ENCODE measurements at regions not wholly inside any gene's neighbourhood (a gene's known extent, or its start where the extent isn't known, plus 50 kb on each side); places are given as distances from the start of the nearest gene placed in this dataset.

DNA sequence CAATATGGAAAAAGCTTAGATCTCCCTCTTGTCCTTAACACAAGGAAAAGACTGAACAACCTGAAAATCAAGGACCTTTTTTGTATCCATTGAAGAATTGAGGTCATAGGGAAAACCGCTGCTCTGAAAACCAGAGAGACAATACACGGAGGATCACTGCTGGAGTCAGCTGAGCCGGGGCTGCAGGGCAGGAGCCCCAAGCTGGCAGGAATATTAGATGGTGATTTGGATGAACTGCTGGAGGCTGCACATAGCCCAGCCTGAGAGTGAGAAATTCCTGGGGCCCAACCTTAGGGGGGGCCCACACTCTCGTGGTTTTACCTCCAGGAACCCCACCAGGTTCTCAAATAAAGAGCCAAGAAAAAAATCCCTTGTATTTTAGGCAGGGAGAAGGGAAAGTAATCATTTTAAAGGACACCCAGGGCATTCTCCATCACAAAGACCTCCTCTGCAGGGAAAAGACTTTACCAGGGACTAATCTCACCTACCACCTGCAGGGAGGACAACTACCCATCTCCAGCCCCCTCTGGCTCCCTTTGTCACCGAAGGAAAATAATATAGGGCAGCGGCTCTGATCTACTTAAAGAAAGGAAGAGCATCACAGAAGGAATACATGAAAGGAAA is 55.4 kb upstream of the RNF32 start:
- Histone ChIP-seq H3K4me2 (ENCODE audit: extremely low read depth, insufficient read depth, low read length) (no peak overlapping the region), H3K27me3 (ENCODE audit: control insufficient read depth, insufficient read depth, low read length) (no peaks in the 10 kb centered on the region), H3K4me3 (replicated peaks in 1 of 4; ENCODE audit: control extremely low read depth in 1 of 4, insufficient read depth in 1 of 4, low read depth in 3 of 4, low read length in 4 of 4) (no peak overlapping the region), H3K79me2 (ENCODE audit: control insufficient read depth, insufficient read depth, low read length) (no peaks in the 10 kb centered on the region), H3K4me1 (ENCODE audit: control insufficient read depth, extremely low read depth, insufficient read depth, low read length) (no peaks in the 10 kb centered on the region), H3K27ac (ENCODE audit: insufficient read depth, low read length) (no peak overlapping the region), H4K20me1 (ENCODE audit: control insufficient read depth, extremely low read depth, insufficient read depth, low read length) (no peaks in the 10 kb centered on the region), H2AFZ (ENCODE audit: low read length) (no peak overlapping the region), H3K9me3 (ENCODE audit: control insufficient read depth, insufficient read depth, low read depth, low read length) (no peaks in the 10 kb centered on the region), H3K9ac (ENCODE audit: insufficient read depth, low read length) (no peak overlapping the region), H3K36me3 (ENCODE audit: control insufficient read depth, insufficient read depth, low read length) (no peaks in the 10 kb centered on the region)
- DNase-seq (ENCODE audit: low read depth in 2 of 2) = no peak
- no peak for TF ChIP-seq EZH2 (IDR thresholded peaks at IDR 0.05; ENCODE audit: low read length, missing control alignments)
- TF ChIP-seq, protein P1, sequence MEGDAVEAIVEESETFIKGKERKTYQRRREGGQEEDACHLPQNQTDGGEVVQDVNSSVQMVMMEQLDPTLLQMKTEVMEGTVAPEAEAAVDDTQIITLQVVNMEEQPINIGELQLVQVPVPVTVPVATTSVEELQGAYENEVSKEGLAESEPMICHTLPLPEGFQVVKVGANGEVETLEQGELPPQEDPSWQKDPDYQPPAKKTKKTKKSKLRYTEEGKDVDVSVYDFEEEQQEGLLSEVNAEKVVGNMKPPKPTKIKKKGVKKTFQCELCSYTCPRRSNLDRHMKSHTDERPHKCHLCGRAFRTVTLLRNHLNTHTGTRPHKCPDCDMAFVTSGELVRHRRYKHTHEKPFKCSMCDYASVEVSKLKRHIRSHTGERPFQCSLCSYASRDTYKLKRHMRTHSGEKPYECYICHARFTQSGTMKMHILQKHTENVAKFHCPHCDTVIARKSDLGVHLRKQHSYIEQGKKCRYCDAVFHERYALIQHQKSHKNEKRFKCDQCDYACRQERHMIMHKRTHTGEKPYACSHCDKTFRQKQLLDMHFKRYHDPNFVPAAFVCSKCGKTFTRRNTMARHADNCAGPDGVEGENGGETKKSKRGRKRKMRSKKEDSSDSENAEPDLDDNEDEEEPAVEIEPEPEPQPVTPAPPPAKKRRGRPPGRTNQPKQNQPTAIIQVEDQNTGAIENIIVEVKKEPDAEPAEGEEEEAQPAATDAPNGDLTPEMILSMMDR (conservative IDR thresholded peaks at IDR 0.05 in 1 of 2, IDR thresholded peaks at IDR 0.05 in 1 of 2; ENCODE audit: low read depth in 1 of 2, low read length in 2 of 2) = no peak

DNA sequence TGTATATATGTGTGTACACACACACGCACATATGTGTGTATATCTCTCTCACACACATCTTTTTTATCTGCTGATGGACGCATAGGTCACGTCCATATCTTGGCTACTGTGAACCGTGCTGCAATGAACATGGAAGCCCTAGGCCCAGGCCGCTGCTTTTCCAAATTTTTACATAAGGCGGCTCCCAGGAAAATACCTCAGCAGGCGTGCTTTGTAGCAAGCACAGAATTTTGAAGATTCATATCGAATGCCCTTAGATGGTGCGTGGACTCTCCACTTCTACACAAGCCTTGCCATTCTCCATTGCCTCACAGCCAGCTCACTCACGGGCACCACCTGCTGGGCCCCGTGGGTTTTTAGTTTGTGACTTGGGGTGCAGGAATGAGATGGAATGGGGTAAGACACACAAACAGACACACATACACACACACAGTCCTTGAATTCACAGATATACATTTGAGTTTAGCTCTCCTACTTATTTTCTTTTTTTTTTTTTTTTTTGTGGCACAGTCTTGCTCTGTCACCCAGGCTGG is 57.9 kb upstream of the RNF32 start:
- Histone ChIP-seq H3K4me1 (ENCODE audit: control insufficient read depth, extremely low read depth, insufficient read depth, low read length) (no peaks in the 10 kb centered on the region), H4K20me1 (ENCODE audit: control insufficient read depth, extremely low read depth, insufficient read depth, low read length) (no peaks in the 10 kb centered on the region), H3K27ac (ENCODE audit: insufficient read depth, low read length) (no peak overlapping the region), H3K27me3 (ENCODE audit: control insufficient read depth, insufficient read depth, low read length) (no peaks in the 10 kb centered on the region), H3K36me3 (ENCODE audit: control insufficient read depth, insufficient read depth, low read length) (no peaks in the 10 kb centered on the region), H3K9ac (ENCODE audit: insufficient read depth, low read length) (no peak overlapping the region), H3K4me2 (ENCODE audit: extremely low read depth, insufficient read depth, low read length) (no peak overlapping the region), H2AFZ (ENCODE audit: low read length) (no peak overlapping the region), H3K79me2 (ENCODE audit: control insufficient read depth, insufficient read depth, low read length) (no peaks in the 10 kb centered on the region), H3K9me3 (ENCODE audit: control insufficient read depth, insufficient read depth, low read depth, low read length) (no peaks in the 10 kb centered on the region), H3K4me3 (replicated peaks in 1 of 4; ENCODE audit: control extremely low read depth in 1 of 4, insufficient read depth in 1 of 4, low read depth in 3 of 4, low read length in 4 of 4) (no peak overlapping the region)
- TF ChIP-seq EZH2 (IDR thresholded peaks at IDR 0.05; ENCODE audit: low read length, missing control alignments) = no peak
- TF ChIP-seq, protein P1 (conservative IDR thresholded peaks at IDR 0.05 in 1 of 2, IDR thresholded peaks at IDR 0.05 in 1 of 2; ENCODE audit: low read depth in 1 of 2, low read length in 2 of 2) = no peak
- DNase-seq (ENCODE audit: low read depth in 2 of 2) = no peak

DNA sequence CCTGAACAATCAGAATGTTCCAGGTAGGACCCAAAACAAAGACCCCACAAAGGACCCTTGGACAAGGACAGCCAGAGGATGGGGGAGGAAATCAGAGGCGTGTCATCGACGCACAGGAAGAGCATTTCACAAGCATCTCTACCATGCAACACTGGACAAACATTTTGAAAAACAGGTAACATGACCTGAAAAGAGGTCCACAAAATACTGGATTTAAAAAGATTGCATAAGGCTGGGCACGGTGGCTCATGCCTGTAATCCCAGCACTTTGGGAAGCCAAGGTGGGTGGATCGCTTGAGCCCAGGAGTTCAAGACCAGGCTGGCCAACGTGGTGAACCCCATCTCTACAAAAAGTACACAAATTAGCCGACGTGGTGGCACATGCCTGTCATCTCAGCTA is 60.5 kb upstream of the RNF32 start:
- Histone ChIP-seq H3K4me3 (replicated peaks in 1 of 4; ENCODE audit: control extremely low read depth in 1 of 4, insufficient read depth in 1 of 4, low read depth in 3 of 4, low read length in 4 of 4) (no peak overlapping the region), H3K36me3 (ENCODE audit: control insufficient read depth, insufficient read depth, low read length) (no peaks in the 10 kb centered on the region), H3K27ac (ENCODE audit: insufficient read depth, low read length) (no peak overlapping the region), H3K4me1 (ENCODE audit: control insufficient read depth, extremely low read depth, insufficient read depth, low read length) (no peaks in the 10 kb centered on the region), H3K27me3 (ENCODE audit: control insufficient read depth, insufficient read depth, low read length) (no peaks in the 10 kb centered on the region), H2AFZ (ENCODE audit: low read length) (no peak overlapping the region), H4K20me1 (ENCODE audit: control insufficient read depth, extremely low read depth, insufficient read depth, low read length) (no peaks in the 10 kb centered on the region), H3K4me2 (ENCODE audit: extremely low read depth, insufficient read depth, low read length) (no peak overlapping the region), H3K9ac (ENCODE audit: insufficient read depth, low read length) (no peak overlapping the region), H3K9me3 (ENCODE audit: control insufficient read depth, insufficient read depth, low read depth, low read length) (no peaks in the 10 kb centered on the region), H3K79me2 (ENCODE audit: control insufficient read depth, insufficient read depth, low read length) (no peaks in the 10 kb centered on the region)
- no peak for DNase-seq (ENCODE audit: low read depth in 2 of 2)
- TF ChIP-seq, protein P1 (conservative IDR thresholded peaks at IDR 0.05 in 1 of 2, IDR thresholded peaks at IDR 0.05 in 1 of 2; ENCODE audit: low read depth in 1 of 2, low read length in 2 of 2) = no peak
- TF ChIP-seq EZH2 (IDR thresholded peaks at IDR 0.05; ENCODE audit: low read length, missing control alignments) = no peak
